GM19468 (cell line): ENCODE measurements at regions not wholly inside any gene's neighbourhood (a gene's known extent, or its start where the extent isn't known, plus 50 kb on each side); places are given as distances from the start of the nearest gene placed in this dataset.

ENCODE experiments used
- ATAC-seq: cut with Tn5 transposase; IDR thresholded peaks from one replicate; pipeline ENCODE4 v1.9.1; 2021; ENCODE audit warnings: mild to moderate bottlenecking, moderate library complexity, moderate number of reproducible peaks; ENCODE audit not compliant: unreplicated experiment; ENCODE audit errors: extremely low read depth

DNA sequence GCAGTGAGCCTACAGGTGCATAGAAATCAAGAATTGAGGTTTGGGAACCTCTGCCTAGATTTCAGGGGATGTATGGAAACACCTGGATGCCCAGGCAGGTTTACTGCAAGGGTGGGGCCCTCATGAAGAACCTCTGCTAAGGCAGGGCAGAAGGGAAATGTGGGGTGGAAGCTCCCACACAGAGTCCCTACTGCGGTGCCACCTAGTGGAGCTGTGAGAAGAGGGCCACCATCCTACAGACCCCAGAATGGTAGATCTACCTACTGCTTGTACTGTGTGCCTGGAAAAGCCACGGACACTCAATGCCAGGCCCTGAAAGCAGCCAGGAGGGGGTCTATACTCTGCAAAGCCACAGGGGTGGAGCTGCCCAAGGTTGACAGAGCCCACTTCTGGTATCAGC lies 533.5 kb downstream of the GPAM start:
- ATAC-seq: no peak

- ATAC-seq: no peak
These were observed 527.5 kb downstream of the GPAM start for GRCh38 chr10:111656066-111656465.

- no peak for ATAC-seq
These were observed 505.8 kb downstream of the GPAM start for GRCh38 chr10:111677759-111678158.

DNA sequence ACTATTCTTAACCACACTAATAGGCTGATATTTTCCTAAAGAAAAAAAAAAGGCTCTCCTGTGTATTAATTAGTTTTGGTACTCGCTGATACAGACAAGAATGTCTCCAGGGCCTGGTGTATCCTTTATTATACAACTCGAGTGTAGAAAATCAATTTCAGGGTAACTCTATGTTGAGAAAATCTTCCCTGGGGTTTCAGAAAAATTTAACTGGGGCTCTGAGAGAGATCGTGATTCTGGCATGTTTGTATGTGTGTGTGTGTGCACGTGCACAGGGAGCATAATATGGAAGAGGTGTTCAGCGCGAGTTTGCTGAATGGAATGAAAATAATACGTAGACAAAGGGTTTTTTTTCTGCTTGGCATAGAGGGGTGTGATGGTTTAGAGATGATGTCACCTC lies 496.8 kb downstream of the GPAM start:
- no peak for ATAC-seq

GRCh38 chr10:111698711-111699110 lies 484.9 kb downstream of the GPAM start:
- no peak for ATAC-seq

- no peak for ATAC-seq
These were observed 479.6 kb downstream of the GPAM start for GRCh38 chr10:111703986-111704385.

- no peak for ATAC-seq
These were observed 478.5 kb downstream of the GPAM start for GRCh38 chr10:111705021-111705420.

GRCh38 chr10:111706331-111706730 lies 477.2 kb downstream of the GPAM start:
- ATAC-seq: no peak

GRCh38 chr10:111707076-111707475 lies 476.5 kb downstream of the GPAM start:
- ATAC-seq: no peak

- ATAC-seq: no peak
These were observed 474.0 kb downstream of the GPAM start for GRCh38 chr10:111709603-111710002.

DNA sequence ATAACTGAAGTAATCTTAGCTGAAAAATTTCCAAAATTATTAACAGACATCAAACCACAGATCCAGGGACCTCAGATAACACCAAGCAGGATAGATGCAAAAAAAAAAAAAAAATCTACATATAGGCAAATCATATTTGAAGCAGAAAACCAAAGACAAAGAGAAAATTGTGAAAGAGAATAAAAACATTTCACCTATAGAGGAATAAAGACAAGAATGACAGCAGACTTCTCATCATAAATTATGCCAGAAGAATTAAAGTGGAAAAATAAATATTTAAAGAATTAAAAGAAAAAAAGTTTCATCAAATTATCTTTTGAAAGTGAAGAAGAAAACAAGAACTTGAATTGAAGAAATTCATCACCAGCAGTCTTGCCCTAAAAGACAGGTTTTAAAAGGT lies 467.5 kb downstream of the GPAM start:
- ATAC-seq: no peak

DNA sequence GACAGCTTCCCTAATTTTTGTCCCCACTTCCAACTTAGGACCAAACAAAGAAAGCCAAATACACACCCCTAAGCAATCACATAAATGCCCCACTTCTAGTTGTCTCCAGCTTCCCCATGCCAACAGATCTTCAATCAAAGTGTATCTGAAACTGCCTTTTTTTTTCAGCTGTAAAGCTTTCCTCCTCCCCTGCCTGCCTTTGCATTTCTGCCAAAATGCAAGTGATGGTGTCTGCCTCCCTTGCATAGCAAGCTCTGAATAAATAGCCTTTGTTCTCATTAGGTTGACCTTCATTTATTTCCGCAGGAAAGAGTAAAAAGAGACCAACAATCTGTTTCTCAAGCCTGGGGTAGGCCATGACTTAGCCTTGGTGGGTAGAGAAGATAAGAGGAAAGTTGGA lies 459.4 kb downstream of the GPAM start:
- no peak for ATAC-seq

DNA sequence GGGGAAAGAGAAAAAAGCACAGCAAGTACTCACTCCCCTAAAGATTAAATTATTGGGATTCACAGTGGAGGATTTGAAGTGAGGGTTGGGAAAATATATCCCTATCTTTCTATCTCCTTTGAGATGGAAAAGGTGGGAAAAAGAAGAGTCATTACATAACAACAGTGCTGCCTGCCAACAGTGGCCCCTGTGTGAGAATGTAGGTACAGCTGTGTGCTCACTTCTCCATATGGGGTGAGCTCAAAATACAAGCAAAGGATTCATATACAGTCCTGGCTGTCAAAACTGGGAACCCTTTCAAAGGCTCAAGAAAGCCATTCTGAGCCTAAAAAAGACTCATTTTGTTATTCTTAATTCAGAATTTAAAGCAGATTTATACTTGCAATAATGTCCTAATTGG lies 458.5 kb downstream of the GPAM start:
- ATAC-seq: no peak

- no peak for ATAC-seq
These were observed 451.3 kb downstream of the GPAM start for GRCh38 chr10:111732166-111732785.

DNA sequence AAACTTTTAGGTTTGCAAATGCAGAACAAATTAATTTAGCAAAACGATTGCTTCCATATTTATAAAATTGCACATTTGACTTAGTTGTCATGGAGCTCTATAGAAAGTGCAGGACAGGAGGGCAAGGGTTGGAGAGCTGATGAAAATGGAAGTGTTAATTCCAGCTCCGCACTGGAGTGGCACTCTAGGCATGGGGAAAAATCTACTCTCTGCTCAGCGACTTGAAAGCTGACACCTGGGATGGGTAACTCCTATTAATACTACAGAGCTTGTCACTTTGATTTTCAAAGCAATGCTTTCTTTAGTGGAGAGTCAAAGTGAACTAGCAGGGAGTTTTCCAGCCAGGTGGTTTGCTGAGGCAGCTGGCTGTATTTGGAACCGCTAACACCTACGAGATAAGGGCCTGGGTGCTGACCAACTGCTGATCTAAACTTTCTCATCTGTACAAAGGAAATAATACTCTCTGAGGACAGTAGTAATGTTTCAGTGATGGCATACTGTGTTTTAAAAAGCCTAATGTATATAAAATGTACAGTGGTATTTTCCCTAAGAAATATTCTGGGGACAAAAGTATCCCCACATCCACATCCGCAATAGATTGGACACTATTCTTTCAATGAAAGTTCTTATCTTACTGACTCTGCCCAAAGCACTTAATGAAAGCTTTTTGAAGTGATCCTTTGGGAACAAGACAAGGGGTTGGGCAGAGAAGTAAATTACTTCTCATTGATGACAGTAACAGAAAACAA lies 444.3 kb downstream of the GPAM start:
- ATAC-seq: no peak

DNA sequence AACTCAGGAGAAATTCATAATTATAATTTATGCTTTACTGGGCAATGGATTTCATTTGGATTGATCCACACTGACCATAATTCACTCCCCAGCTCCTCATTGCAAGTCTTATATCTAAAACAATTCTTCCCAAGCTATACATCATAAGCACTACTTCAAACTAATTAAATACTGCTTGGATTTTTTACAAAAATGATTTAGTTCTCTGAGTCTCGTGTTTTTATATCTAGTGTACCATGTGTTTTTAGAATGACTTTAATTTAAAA lies 443.8 kb downstream of the GPAM start:
- no peak for ATAC-seq

GRCh38 chr10:111745982-111746381 lies 437.6 kb downstream of the GPAM start:
- no peak for ATAC-seq

DNA sequence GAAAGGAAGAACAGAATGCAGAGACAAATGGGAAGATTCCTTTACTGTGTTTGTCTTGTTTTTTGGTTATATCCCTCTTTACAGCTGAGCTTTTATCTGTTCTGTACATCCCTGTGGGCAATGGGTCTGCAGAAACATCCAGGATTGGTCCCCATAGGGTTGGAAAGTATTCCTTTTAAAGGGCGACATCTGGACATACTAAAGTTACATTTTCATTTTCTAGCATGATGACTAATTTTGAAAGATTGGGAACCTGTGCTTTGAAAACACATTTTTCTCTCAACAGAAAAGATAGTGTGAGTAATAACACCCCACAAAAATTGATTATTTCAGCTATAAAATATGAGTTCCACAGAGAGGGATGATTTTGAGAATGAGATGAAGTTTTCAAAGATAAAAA lies 435.8 kb downstream of the GPAM start:
- ATAC-seq: no peak

- no peak for ATAC-seq
These were observed 435.4 kb downstream of the GPAM start for GRCh38 chr10:111748184-111748583.

DNA sequence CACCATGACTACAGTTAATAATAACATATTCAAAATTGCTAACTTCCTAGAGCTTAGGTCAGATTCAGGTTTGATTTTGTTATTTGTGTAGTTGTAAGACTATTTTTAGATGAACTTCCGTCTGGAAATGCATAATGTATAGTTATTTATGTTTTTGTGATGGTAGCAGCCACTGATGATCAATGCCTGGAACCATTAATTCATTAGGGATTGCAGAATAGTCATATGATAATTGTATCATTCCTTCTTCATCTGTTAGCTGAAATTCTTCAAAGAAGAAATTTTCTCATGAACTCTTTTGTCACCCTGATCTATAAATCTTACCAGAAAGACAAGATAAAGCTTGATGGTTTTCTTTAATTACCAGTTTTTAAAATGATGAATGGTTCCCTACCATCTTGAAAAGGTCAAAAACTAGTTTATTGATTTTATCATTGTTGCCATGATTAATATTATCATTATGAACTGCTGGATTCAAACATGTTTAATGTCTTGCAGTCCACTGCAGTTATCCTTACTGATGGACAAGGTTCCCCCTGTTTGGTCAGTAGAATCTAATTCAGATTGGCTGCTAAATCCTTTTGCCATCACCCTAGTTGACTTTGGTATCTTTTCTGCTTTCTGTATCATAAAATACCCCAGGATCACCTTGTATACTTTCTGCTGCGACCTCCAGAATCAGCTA lies 433.3 kb downstream of the GPAM start:
- ATAC-seq: no peak

GRCh38 chr10:111756217-111757061 lies 427.1 kb downstream of the GPAM start:
- ATAC-seq: no peak
